ENCODE measurements at regions not wholly inside any gene's neighbourhood (a gene's known extent, or its start where the extent isn't known, plus 50 kb on each side); places are given as distances from the start of the nearest gene placed in this dataset.

DNA sequence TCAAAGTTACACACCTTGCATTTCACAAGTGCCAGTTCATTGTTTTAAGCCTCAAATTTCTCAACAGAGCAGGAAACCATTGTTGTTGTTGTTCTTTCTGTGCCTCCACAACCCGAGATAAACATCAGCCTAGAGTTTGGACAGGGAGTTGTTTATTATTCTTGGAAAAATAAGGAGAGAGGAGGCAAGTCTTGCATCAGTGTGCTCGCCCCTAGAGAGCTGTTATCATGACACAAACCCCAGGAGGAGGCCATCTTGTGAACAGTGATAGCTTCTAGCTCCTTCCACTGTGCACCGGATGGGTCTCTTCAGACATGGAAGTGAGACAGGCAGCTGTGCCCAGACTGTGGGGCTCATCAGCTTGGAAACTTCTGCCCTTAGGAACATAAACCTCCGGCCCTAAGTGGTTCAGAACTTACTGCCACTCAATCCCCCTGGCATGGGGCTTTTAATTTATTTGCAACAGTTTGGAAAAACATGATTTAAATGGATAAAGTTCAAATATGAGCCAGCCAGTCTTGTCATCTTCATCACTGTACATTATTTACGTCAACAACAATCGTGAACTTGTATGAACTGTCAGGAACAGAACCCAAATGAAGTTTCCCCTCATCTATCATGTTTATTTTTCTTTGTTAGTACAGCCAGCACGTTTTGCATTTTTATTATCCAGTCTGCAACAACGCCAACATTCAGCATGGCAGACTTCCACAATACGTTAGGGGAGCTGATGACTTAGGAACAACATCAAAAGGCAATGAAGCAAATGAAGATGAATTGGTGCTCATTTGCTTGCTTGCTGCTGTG is 181.7 kb upstream of the S1PR3 start:
- TF ChIP-seq SATB2 (CRISPR knock-in tag; IDR thresholded peaks at IDR 0.05) = no peak
- no peak for TF ChIP-seq E2F2 (CRISPR knock-in tag; IDR thresholded peaks at IDR 0.05; ENCODE audit: borderline replicate concordance)
- no peak for TF ChIP-seq CEBPG (CRISPR knock-in tag; IDR thresholded peaks at IDR 0.05)
- TF ChIP-seq TCF7L2 (IDR thresholded peaks at IDR 0.05; ENCODE audit: low read depth, low read length) = no peak
- no peak for TF ChIP-seq ADNP (CRISPR knock-in tag; IDR thresholded peaks at IDR 0.05)
- TF ChIP-seq, protein P1, sequence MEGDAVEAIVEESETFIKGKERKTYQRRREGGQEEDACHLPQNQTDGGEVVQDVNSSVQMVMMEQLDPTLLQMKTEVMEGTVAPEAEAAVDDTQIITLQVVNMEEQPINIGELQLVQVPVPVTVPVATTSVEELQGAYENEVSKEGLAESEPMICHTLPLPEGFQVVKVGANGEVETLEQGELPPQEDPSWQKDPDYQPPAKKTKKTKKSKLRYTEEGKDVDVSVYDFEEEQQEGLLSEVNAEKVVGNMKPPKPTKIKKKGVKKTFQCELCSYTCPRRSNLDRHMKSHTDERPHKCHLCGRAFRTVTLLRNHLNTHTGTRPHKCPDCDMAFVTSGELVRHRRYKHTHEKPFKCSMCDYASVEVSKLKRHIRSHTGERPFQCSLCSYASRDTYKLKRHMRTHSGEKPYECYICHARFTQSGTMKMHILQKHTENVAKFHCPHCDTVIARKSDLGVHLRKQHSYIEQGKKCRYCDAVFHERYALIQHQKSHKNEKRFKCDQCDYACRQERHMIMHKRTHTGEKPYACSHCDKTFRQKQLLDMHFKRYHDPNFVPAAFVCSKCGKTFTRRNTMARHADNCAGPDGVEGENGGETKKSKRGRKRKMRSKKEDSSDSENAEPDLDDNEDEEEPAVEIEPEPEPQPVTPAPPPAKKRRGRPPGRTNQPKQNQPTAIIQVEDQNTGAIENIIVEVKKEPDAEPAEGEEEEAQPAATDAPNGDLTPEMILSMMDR (CRISPR knock-in tag; IDR thresholded peaks at IDR 0.05) = no peak
- no peak for TF ChIP-seq JARID2 (CRISPR knock-in tag; IDR thresholded peaks at IDR 0.05; ENCODE audit: insufficient replicate concordance)
- TF ChIP-seq ZSCAN21 (CRISPR knock-in tag; IDR thresholded peaks at IDR 0.05; ENCODE audit: borderline replicate concordance) = no peak
- no peak for TF ChIP-seq CEBPB (IDR thresholded peaks at IDR 0.05; ENCODE audit: borderline replicate concordance, low read depth, low read length)
- TF ChIP-seq ZNF724P (CRISPR knock-in tag; IDR thresholded peaks at IDR 0.05; ENCODE audit: borderline replicate concordance) = no peak
- no peak for TF ChIP-seq ZNF367 (CRISPR knock-in tag; IDR thresholded peaks at IDR 0.05; ENCODE audit: borderline replicate concordance)
- no peak for TF ChIP-seq TAF1 (CRISPR knock-in tag; IDR thresholded peaks at IDR 0.05)
- TF ChIP-seq RAD21 (CRISPR knock-in tag; IDR thresholded peaks at IDR 0.05) = no peak
